IPS-18c (cell line): ENCODE measurements at regions not wholly inside any gene's neighbourhood (a gene's known extent, or its start where the extent isn't known, plus 50 kb on each side); places are given as distances from the start of the nearest gene placed in this dataset.

Experiments
- H3K4me3 ChIP-seq: 2 replicates; pipeline ENCODE4 v1.7.0; 2013; ENCODE audit warnings: low read depth, mild to moderate bottlenecking, low read length, moderate library complexity; ENCODE audit not compliant: insufficient read depth
- H3K9me3 ChIP-seq: one replicate; pipeline ENCODE4 v1.6.1; 2013; ENCODE audit warnings: mild to moderate bottlenecking, low read length, moderate library complexity; ENCODE audit not compliant: control insufficient read depth, insufficient read depth

- Histone ChIP-seq H3K9me3 (no peaks in the 10 kb centered on the region), H3K4me3 (no peak overlapping the region)
Measured at GRCh38 chr6:4314201-4314707, 178.9 kb upstream of the ECI2 start.

- Histone ChIP-seq H3K9me3 (no peaks in the 10 kb centered on the region), H3K4me3 (no peak overlapping the region)
Measured at GRCh38 chr6:4313044-4313686, 177.8 kb upstream of the ECI2 start.

GRCh38 chr6:4311976-4312860 is 176.8 kb upstream of the ECI2 start:
- Histone ChIP-seq H3K4me3 (no peak overlapping the region), H3K9me3 (no peaks in the 10 kb centered on the region)

- Histone ChIP-seq H3K9me3 (no peaks in the 10 kb centered on the region), H3K4me3 (no peak overlapping the region)
Measured at GRCh38 chr6:4309540-4309939, 174.2 kb upstream of the ECI2 start.

- H3K4me3 ChIP-seq: no peak overlapping the region
- H3K9me3 ChIP-seq: no peaks in the 10 kb centered on the region
Measured at GRCh38 chr6:4308364-4308763, 173.0 kb upstream of the ECI2 start.

GRCh38 chr6:4304927-4305455 is 169.6 kb upstream of the ECI2 start:
- H3K9me3 ChIP-seq: no peaks in the 10 kb centered on the region
- no peak overlapping the region for H3K4me3 ChIP-seq

- no peaks in the 10 kb centered on the region for H3K9me3 ChIP-seq
- no peak overlapping the region for H3K4me3 ChIP-seq
Measured at GRCh38 chr6:4303638-4304037, 168.3 kb upstream of the ECI2 start.

GRCh38 chr6:4302524-4302923 is 167.1 kb upstream of the ECI2 start:
- no peak overlapping the region for H3K4me3 ChIP-seq

GRCh38 chr6:4301871-4302270 is 166.5 kb upstream of the ECI2 start:
- H3K9me3 ChIP-seq: no peaks in the 10 kb centered on the region

More at GRCh38 chr6:4302524-4302923, 167.1 kb upstream of the ECI2 start:
- H3K9me3 ChIP-seq: no peaks in the 10 kb centered on the region

GRCh38 chr6:4300917-4301316 is 165.5 kb upstream of the ECI2 start:
- no peak overlapping the region for H3K4me3 ChIP-seq
- no peaks in the 10 kb centered on the region for H3K9me3 ChIP-seq

More at GRCh38 chr6:4301871-4302270, 166.5 kb upstream of the ECI2 start:
- no peak overlapping the region for H3K4me3 ChIP-seq

GRCh38 chr6:4299476-4299875 is 164.1 kb upstream of the ECI2 start:
- Histone ChIP-seq H3K9me3 (no peaks in the 10 kb centered on the region), H3K4me3 (no peak overlapping the region)

- Histone ChIP-seq H3K4me3 (no peak overlapping the region), H3K9me3 (no peaks in the 10 kb centered on the region)
Measured at GRCh38 chr6:4297348-4297747, 162.0 kb upstream of the ECI2 start.

- no peak overlapping the region for H3K4me3 ChIP-seq
- H3K9me3 ChIP-seq: no peaks in the 10 kb centered on the region
Measured at GRCh38 chr6:4296552-4296951, 161.2 kb upstream of the ECI2 start.

- H3K9me3 ChIP-seq: no peaks in the 10 kb centered on the region
- H3K4me3 ChIP-seq: no peak overlapping the region
Measured at GRCh38 chr6:4295783-4296155, 160.4 kb upstream of the ECI2 start.

- Histone ChIP-seq H3K4me3 (no peak overlapping the region), H3K9me3 (no peaks in the 10 kb centered on the region)
Measured at GRCh38 chr6:4295058-4295782, 159.8 kb upstream of the ECI2 start.

GRCh38 chr6:4294636-4295035 is 159.3 kb upstream of the ECI2 start:
- no peaks in the 10 kb centered on the region for H3K9me3 ChIP-seq
- H3K4me3 ChIP-seq: no peak overlapping the region
